NOMO-1 (cell line): ENCODE measurements at regions not wholly inside any gene's neighbourhood (a gene's known extent, or its start where the extent isn't known, plus 50 kb on each side); places are given as distances from the start of the nearest gene placed in this dataset.

Source experiments
- DNase-seq, 2 experiments: peaks; one replicate each; lab custom pipeline; 2025; ENCODE audit not compliant: unreplicated experiment in 2 of 2; lab: John Stamatoyannopoulos, UW

GRCh38 chr3:182243625-182244024 lies 531.9 kb downstream of the SOX2 start:
- no peak for DNase-seq

- DNase-seq, result no peak
Measured at GRCh38 chr3:182244222-182244971, 532.7 kb downstream of the SOX2 start.

- DNase-seq, result no peak
Measured at GRCh38 chr3:182245059-182245458, 533.3 kb downstream of the SOX2 start.

GRCh38 chr3:182246870-182247269 lies 535.1 kb downstream of the SOX2 start:
- peak; percentile 13 to 44 for DNase-seq

GRCh38 chr3:182248349-182248880 lies 536.7 kb downstream of the SOX2 start:
- no peak for DNase-seq

- no peak for DNase-seq
Measured at GRCh38 chr3:182252802-182253201, 540.5 kb upstream of the ATP11B start.

GRCh38 chr3:182255158-182255557 lies 538.1 kb upstream of the ATP11B start:
- no peak for DNase-seq

GRCh38 chr3:182257361-182257760 lies 535.9 kb upstream of the ATP11B start:
- DNase-seq, result no peak

GRCh38 chr3:182258538-182259177 lies 534.6 kb upstream of the ATP11B start:
- DNase-seq, result no peak

- no peak for DNase-seq
Measured at GRCh38 chr3:182259579-182259978, 533.7 kb upstream of the ATP11B start.

- no peak for DNase-seq
Measured at GRCh38 chr3:182261041-182261440, 532.3 kb upstream of the ATP11B start.

- DNase-seq, result no peak
Measured at GRCh38 chr3:182268711-182269110, 524.6 kb upstream of the ATP11B start.

- no peak for DNase-seq
Measured at GRCh38 chr3:182276512-182276911, 516.8 kb upstream of the ATP11B start.

- no peak for DNase-seq
Measured at GRCh38 chr3:182284793-182285192, 508.5 kb upstream of the ATP11B start.

GRCh38 chr3:182292591-182292990 lies 500.7 kb upstream of the ATP11B start:
- DNase-seq, result no peak

GRCh38 chr3:182294256-182294655 lies 499.0 kb upstream of the ATP11B start:
- DNase-seq, result no peak

GRCh38 chr3:182294696-182295095 lies 498.6 kb upstream of the ATP11B start:
- no peak for DNase-seq

GRCh38 chr3:182300266-182300665 lies 493.0 kb upstream of the ATP11B start:
- no peak for DNase-seq

- no peak for DNase-seq
Measured at GRCh38 chr3:182303169-182303568, 490.1 kb upstream of the ATP11B start.

- DNase-seq, result no peak
Measured at GRCh38 chr3:182305881-182306665, 487.2 kb upstream of the ATP11B start.

- DNase-seq, result no peak
Measured at GRCh38 chr3:182308328-182308727, 485.0 kb upstream of the ATP11B start.
